GM12865 (cell line): ENCODE measurements at regions not wholly inside any gene's neighbourhood (a gene's known extent, or its start where the extent isn't known, plus 50 kb on each side); places are given as distances from the start of the nearest gene placed in this dataset.

Source experiments
- DNase-seq: peaks from one replicate; pipeline ENCODE4 v3.0.0; 2010; ENCODE audit warnings: low read depth
- H3K4me3 ChIP-seq: 2 replicates; pipeline ENCODE4 v1.5.1; 2011; ENCODE audit warnings: mild to moderate bottlenecking, low read depth, low read length, control low read depth
- CTCF ChIP-seq: IDR thresholded peaks from 2 replicates; pipeline ENCODE4 v1.5.1; 2011; ENCODE audit warnings: low read length, control low read depth, low read depth, inconsistent platforms; ENCODE audit not compliant: insufficient read depth; ENCODE audit errors: missing control alignments

DNA sequence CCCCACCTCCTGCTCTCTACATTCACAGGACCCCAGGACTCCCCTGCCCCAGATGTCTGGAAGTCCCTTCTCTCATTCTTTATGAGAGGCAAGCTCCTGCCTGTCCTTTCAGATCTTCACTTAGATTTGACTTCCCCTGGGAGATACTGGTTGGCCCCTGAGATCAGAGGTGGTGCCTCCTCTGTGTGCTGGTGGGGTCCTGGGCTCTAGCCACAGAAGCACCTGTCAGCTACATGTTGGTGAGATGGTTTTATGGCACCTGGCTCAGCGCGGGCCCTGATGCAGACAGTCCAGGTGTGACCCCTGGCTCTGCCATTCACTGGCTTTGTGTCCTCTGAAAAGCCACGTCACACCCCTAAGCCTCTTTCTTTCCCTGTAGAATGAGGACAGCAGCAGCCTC, 369.6 kb upstream of the ID2 start:
- no peak for TF ChIP-seq CTCF
- DNase-seq = peak; percentile 46
- H3K4me3 ChIP-seq = no peak overlapping the region

DNA sequence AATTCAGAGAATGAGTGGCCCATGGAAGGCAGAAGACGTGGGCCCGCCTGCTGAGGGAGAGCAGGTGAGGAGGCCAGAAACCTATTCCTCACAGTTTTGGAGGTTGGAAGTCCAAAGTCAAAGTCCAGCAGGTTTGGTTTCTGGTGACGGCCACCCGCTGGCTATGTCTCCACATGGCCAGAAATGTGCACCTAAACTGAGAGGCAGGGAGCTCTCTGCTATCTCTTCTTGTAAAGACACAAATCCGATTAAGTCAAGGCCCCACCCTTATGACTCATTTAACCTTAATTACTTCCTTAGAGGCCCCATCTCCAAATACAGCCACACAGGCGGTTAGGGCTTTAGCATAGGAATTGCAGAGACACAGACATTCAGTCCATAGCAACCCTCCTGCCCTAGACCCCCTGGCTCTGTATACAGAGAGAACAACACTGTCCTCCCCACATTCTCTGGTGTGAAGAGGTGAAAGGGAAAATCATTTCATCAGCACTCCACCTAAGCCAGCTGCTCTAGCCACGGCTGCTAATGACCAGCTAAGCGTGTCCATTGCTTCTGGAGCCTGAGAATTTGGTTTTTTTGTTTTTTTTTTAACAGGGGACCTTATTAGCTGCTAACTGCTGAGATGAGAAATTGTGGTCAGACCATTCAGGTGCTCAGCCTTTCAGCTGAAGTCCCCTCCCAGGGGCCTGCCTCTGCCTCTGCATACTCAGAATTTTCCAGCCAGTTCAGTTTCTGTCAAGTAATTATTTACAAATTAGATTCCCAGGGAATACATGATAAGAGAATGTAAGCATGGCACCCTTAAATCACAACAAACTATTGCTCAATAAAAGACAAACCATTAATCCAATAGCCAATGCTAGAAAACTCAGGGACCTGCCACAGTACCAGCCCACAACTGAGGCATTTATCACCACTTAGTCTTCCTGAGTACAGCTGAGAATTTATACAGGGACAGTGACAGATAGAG, 368.7 kb upstream of the ID2 start:
- no peak overlapping the region for H3K4me3 ChIP-seq
- no peak for TF ChIP-seq CTCF
- DNase-seq = peak; percentile 91

- DNase-seq = peak; percentile 31
Measured at GRCh38 chr2:8314063-8314462, 367.8 kb upstream of the ID2 start.

DNA sequence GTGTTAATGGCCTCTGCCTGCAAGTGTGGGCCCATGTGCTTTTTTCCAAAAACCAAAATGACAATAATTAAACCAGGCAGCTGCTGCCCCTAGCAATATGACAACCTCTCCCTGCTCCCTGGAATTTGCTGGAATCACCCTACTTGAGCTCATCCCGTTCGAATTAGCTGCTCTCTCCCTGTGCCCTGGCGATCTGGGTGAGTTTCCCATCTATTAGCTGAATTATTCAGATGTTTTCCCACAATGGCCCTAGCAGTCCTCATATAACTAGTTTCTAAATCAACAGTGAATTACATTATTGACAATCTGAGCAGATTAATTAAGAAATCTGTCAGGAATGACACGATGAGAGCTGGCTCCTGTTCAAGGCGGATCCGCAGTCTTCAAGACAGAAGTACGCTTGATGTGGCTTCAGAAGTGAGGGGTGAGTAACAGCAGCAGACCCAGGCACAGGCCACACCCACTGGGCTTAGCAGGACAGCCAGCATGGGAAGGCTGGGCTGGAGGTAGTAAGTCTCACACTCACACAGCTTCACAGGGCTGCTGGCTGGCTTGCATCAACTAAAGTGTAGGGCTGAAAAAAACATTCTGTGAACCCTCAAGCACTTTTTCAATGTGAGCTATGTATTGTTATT, 366.2 kb upstream of the ID2 start:
- H3K4me3 ChIP-seq = no peak overlapping the region
- no peak for TF ChIP-seq CTCF
- DNase-seq = no peak

More at GRCh38 chr2:8314063-8314462, 367.8 kb upstream of the ID2 start:
- no peak for TF ChIP-seq CTCF
- H3K4me3 ChIP-seq = no peak overlapping the region

- H3K4me3 ChIP-seq = no peak overlapping the region
- TF ChIP-seq CTCF = no peak
- DNase-seq = no peak
Measured at GRCh38 chr2:8316356-8316755, 365.5 kb upstream of the ID2 start.

- TF ChIP-seq CTCF = no peak
- H3K4me3 ChIP-seq = no peak overlapping the region
- no peak for DNase-seq
Measured at GRCh38 chr2:8317418-8317817, 364.4 kb upstream of the ID2 start.
